Osteoblast (primary cell): ENCODE measurements at regions not wholly inside any gene's neighbourhood (a gene's known extent, or its start where the extent isn't known, plus 50 kb on each side); places are given as distances from the start of the nearest gene placed in this dataset.

Source experiments
- DNase-seq: peaks from one replicate; pipeline ENCODE4 v3.0.0; 2011; ENCODE audit warnings: low spot score, mixed read lengths; ENCODE audit not compliant: insufficient read length; ENCODE audit errors: missing footprints
- H2AFZ ChIP-seq: 2 replicates; pipeline ENCODE4 v1.6.0; 2011; ENCODE audit warnings: mild to moderate bottlenecking, low read length
- H3K27ac ChIP-seq: 2 replicates; pipeline ENCODE4 v1.5.1; 2011; ENCODE audit warnings: mild to moderate bottlenecking, low read depth, low read length, moderate library complexity
- H3K27me3 ChIP-seq: 2 replicates; pipeline ENCODE4 v1.6.0; 2012; ENCODE audit warnings: mild to moderate bottlenecking, control low read depth, inconsistent platforms, low read length, moderate library complexity; ENCODE audit not compliant: insufficient read depth
- H3K36me3 ChIP-seq: 2 replicates; pipeline ENCODE4 v1.5.1; 2011; ENCODE audit warnings: mild to moderate bottlenecking, low read length, control low read depth, moderate library complexity; ENCODE audit not compliant: insufficient read depth
- H3K4me1 ChIP-seq: 2 replicates; pipeline ENCODE4 v1.5.1; 2011; ENCODE audit warnings: mild to moderate bottlenecking, low read length, control low read depth, moderate library complexity; ENCODE audit not compliant: insufficient read depth
- H3K4me2 ChIP-seq: 2 replicates; pipeline ENCODE4 v1.6.0; 2011; ENCODE audit warnings: mild to moderate bottlenecking, low read length; ENCODE audit not compliant: insufficient read depth
- H3K4me3 ChIP-seq: fragments of 200-600 bp; sonication (generic); 3 replicates; pipeline ENCODE4 v1.5.1; 2012; ENCODE audit warnings: mild to moderate bottlenecking, low read length, inconsistent platforms; ENCODE audit not compliant: insufficient read depth
- H3K79me2 ChIP-seq: 2 replicates; pipeline ENCODE4 v1.6.0; 2012; ENCODE audit warnings: mild to moderate bottlenecking, low read length, control low read depth, inconsistent platforms; ENCODE audit not compliant: insufficient read depth
- H3K9me3 ChIP-seq: 2 replicates; pipeline ENCODE4 v1.5.1; 2011; ENCODE audit warnings: low read depth, low read length, control low read depth
- H4K20me1 ChIP-seq: 2 replicates; pipeline ENCODE4 v1.6.0; 2012; ENCODE audit warnings: mild to moderate bottlenecking, low read length, control low read depth; ENCODE audit not compliant: insufficient read depth
- CTCF ChIP-seq: IDR thresholded peaks from 2 replicates; pipeline ENCODE4 v1.5.1; 2011; ENCODE audit warnings: mild to moderate bottlenecking, low read depth, low read length, moderate library complexity; ENCODE audit errors: extremely low read depth

- TF ChIP-seq CTCF = no peak
- H3K4me3 ChIP-seq = no peak overlapping the region
- H2AFZ ChIP-seq = no peak overlapping the region
- no peaks in the 10 kb centered on the region for H3K4me1 ChIP-seq
- DNase-seq = no peak
- H3K9me3 ChIP-seq = no peaks in the 10 kb centered on the region
- H3K27ac ChIP-seq = no peak overlapping the region
- no peaks in the 10 kb centered on the region for H3K79me2 ChIP-seq
- H3K4me2 ChIP-seq = no peak overlapping the region
- H3K36me3 ChIP-seq = no peaks in the 10 kb centered on the region
- no peaks in the 10 kb centered on the region for H3K27me3 ChIP-seq
- no peaks in the 10 kb centered on the region for H4K20me1 ChIP-seq
These were observed 61.3 kb upstream of the PTPN13 start for GRCh38 chr4:86532851-86533250.

DNA sequence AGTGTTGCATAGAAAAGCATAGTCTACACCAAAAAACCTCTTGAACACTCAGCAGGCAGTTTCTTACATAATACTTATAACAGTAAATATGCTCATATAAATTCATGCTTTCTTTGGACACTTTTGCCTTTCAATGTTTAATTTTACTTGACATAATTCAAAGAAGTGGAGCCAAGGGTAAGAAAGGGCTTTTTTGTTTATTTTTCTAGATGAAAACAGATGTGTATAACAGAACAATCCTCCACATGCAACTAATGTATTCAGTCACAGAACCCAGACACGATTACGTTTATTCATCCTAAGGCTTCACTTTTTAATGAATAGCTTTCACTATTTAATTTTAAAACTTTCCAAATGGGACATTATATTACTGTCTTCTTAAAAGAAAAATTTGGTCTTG lies 58.0 kb upstream of the PTPN13 start:
- Histone ChIP-seq H2AFZ (no peak overlapping the region), H4K20me1 (no peaks in the 10 kb centered on the region), H3K4me3 (no peak overlapping the region), H3K36me3 (no peaks in the 10 kb centered on the region), H3K4me2 (no peak overlapping the region), H3K79me2 (no peaks in the 10 kb centered on the region), H3K27me3 (no peaks in the 10 kb centered on the region), H3K27ac (no peak overlapping the region), H3K9me3 (no peaks in the 10 kb centered on the region), H3K4me1 (no peaks in the 10 kb centered on the region)
- no peak for TF ChIP-seq CTCF
- DNase-seq = no peak

DNA sequence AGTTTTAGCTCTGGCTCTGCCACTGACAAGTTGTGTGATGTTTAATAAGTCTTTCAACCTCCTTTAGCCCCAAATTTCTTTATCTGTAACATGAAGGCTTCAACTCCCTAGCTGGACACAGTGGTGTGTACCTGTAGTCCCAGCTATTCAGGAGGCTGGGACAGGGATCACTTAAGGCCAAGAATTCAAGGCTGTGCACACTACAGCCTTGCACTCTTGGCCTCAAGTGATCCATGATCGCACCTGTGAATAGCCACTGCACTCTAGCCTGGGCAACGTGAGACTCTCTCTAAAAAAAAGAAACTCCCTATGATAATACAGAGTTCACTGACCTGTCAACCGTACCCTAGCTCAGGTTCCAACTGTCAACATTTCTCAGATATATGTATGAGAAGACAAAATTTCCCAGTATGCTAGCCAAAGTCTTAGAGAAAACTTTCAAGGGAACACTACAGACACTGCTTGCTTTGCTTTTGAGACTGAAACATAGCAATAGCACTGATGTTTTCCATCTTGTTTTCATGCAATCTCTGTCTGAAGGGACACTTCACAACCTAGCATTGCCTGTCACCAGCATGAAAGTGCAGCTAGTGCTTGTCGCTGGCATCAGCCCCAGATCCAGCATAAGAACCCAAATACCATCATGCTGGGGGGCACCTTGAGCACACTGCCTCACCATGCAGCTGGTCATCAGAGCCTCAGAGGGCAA lies 51.6 kb upstream of the PTPN13 start:
- Histone ChIP-seq H2AFZ (no peak overlapping the region), H3K36me3 (no peaks in the 10 kb centered on the region), H3K4me3 (no peak overlapping the region), H3K9me3 (no peaks in the 10 kb centered on the region), H3K27me3 (no peaks in the 10 kb centered on the region), H3K4me2 (no peak overlapping the region), H3K79me2 (no peaks in the 10 kb centered on the region), H3K4me1 (peaks cover 13% of the 10 kb centered on the region), H4K20me1 (no peaks in the 10 kb centered on the region), H3K27ac (no peak overlapping the region)
- DNase-seq = no peak
- TF ChIP-seq CTCF = no peak

DNA sequence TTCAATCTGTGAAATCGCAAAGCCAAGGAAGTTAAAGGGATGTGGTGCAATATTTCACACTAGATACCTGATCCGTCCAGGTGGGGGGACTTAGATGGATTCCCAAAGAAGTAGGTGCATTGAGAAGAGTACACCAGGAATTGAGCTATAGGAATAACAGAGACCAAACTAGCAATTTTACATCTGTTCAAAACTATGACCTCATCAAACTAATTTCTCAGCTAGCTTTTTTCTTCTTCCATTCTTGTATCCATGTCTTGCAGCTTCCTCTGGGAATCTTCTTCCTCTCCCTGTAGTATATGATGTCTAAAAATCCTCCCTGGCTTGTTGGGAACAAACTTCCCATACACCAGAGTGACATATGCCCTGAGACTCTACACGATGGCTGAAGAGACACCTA lies 51.0 kb upstream of the PTPN13 start:
- Histone ChIP-seq H3K4me3 (no peak overlapping the region), H3K36me3 (no peaks in the 10 kb centered on the region), H2AFZ (no peak overlapping the region), H3K4me1 (peaks cover 13% of the 10 kb centered on the region), H3K27ac (no peak overlapping the region), H3K9me3 (no peaks in the 10 kb centered on the region), H4K20me1 (no peaks in the 10 kb centered on the region), H3K4me2 (no peak overlapping the region), H3K79me2 (no peaks in the 10 kb centered on the region), H3K27me3 (no peaks in the 10 kb centered on the region)
- DNase-seq = no peak
- TF ChIP-seq CTCF = no peak
